Stomach (tissue), 4 donors: ENCODE measurements at regions not wholly inside any gene's neighbourhood (a gene's known extent, or its start where the extent isn't known, plus 50 kb on each side); places are given as distances from the start of the nearest gene placed in this dataset.

Experiments used
- EP300 ChIP-seq: sonication (generic); formaldehyde crosslinking; IDR thresholded peaks from one replicate; pipeline ENCODE4 v1.6.1; 2017; ENCODE audit warnings: antibody characterized with exemption
- POLR2AphosphoS5 ChIP-seq, 3 donors: sonication (generic); formaldehyde crosslinking; IDR thresholded peaks; one replicate each; pipeline ENCODE4 v1.6.1; 2016; ENCODE audit warnings: antibody characterized with exemption in 3 of 3
- TF ChIP-seq, protein P1 (sequence below), 7 experiments: fragments of 450-650 bp in 4 of 7; fragments of 200-600 bp in 3 of 7; sonication (generic) in 3 of 7; IDR thresholded peaks; one replicate each; pipeline ENCODE4 v1.5.1; 2016 to 2019; ENCODE audit warnings: antibody characterized with exemption in 7 of 7, control low read depth in 2 of 7, mild to moderate bottlenecking in 1 of 7

DNA sequence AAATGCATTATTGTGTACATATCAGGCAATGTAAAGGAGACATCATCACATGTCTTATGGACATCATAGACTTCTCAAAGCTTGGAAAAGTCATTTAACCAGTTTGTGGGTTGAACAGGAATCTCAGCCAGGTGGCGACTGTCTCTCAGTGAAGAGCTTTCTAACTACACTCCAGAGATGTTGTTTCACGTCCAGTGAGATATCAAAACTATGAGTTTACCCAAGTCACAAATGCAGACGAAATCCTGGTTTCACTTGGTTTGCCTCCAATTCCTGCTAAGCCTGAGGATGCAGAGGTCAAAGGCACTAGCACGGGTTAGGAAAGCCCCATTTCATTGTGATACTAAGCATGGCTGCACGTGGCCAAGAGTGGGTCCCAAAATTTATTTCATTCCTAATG is 384.5 kb upstream of the MEIS1 start:
- TF ChIP-seq, protein P1, sequence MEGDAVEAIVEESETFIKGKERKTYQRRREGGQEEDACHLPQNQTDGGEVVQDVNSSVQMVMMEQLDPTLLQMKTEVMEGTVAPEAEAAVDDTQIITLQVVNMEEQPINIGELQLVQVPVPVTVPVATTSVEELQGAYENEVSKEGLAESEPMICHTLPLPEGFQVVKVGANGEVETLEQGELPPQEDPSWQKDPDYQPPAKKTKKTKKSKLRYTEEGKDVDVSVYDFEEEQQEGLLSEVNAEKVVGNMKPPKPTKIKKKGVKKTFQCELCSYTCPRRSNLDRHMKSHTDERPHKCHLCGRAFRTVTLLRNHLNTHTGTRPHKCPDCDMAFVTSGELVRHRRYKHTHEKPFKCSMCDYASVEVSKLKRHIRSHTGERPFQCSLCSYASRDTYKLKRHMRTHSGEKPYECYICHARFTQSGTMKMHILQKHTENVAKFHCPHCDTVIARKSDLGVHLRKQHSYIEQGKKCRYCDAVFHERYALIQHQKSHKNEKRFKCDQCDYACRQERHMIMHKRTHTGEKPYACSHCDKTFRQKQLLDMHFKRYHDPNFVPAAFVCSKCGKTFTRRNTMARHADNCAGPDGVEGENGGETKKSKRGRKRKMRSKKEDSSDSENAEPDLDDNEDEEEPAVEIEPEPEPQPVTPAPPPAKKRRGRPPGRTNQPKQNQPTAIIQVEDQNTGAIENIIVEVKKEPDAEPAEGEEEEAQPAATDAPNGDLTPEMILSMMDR (IDR thresholded peaks at IDR 0.05): no peak
- no peak for TF ChIP-seq POLR2AphosphoS5 (IDR thresholded peaks at IDR 0.05)
- TF ChIP-seq EP300: no peak
